ENCODE measurements at regions not wholly inside any gene's neighbourhood (a gene's known extent, or its start where the extent isn't known, plus 50 kb on each side); places are given as distances from the start of the nearest gene placed in this dataset.

- TF ChIP-seq HSF1 (IDR thresholded peaks at IDR 0.05; ENCODE audit: low read depth, low read length) = no peak
- no peak for TF ChIP-seq NRF1 (conservative IDR thresholded peaks at IDR 0.05; ENCODE audit: low read depth, low read length)
- no peak for TF ChIP-seq STAT1 (conservative IDR thresholded peaks at IDR 0.05)
- TF ChIP-seq ZNF274 (IDR thresholded peaks at IDR 0.05; ENCODE audit: insufficient read depth, insufficient read length) = no peak
Observed at GRCh38 chr2:239579081-239579480, 178.3 kb upstream of the HDAC4 start (continued).

GRCh38 chr2:239578381-239578780 lies 177.6 kb upstream of the HDAC4 start:
- Histone ChIP-seq H3K27me3 (replicated peaks in 1 of 2; ENCODE audit: control insufficient read depth in 2 of 2, insufficient read depth in 2 of 2, low read length in 1 of 2) (peaks cover 0 to 2% of the 10 kb centered on the region in 2 experiments; a peak in 2 of 4 replicates), H3K4me3 (no peak overlapping the region), H2AFZ (ENCODE audit: control insufficient read depth, low read depth, low read length) (no peak overlapping the region), H3K79me2 (ENCODE audit: control insufficient read depth, insufficient read depth, low read length) (no peaks in the 10 kb centered on the region), H3K9me3 (replicated peaks; ENCODE audit: control insufficient read depth, insufficient read depth, low read length) (no peaks in the 10 kb centered on the region; the same call in 2 of the 3 replicates), H3K4me2 (ENCODE audit: control insufficient read depth, insufficient read depth) (no peak overlapping the region), H3K36me3 (ENCODE audit: control insufficient read depth in 2 of 2, insufficient read depth in 2 of 2, low read length in 1 of 2) (no peaks in the 10 kb centered on the region), H4K20me1 (ENCODE audit: control insufficient read depth, insufficient read depth) (no peaks in the 10 kb centered on the region), H3K4me1 (ENCODE audit: control insufficient read depth, insufficient read depth, low read length) (no peaks in the 10 kb centered on the region), H3K9ac (ENCODE audit: control insufficient read depth, insufficient read depth, low read length) (no peak overlapping the region), H3K27ac (ENCODE audit: control insufficient read depth, insufficient read depth) (no peak overlapping the region)
- 64% methylated on average over 12 of the region's 12 CpGs for WGBS (ENCODE audit: insufficient coverage, insufficient replicate concordance, low lambda C conversion rate, missing lambda C conversion rate)
- no TSS peak for BruUV-seq (replicated peaks)
- SMC1A ChIA-PET (ENCODE audit: uncharacterized antibody, unreplicated experiment) = no interaction called here
- POLR2A ChIA-PET = no interaction called here
- ATAC-seq (no peak), DNase-seq (ENCODE audit: low read depth, low spot score) (no peak), FAIRE-seq (no peak)
- RAD21 ChIA-PET (ENCODE audit: unreplicated experiment) = no interaction called here
- CTCF ChIA-PET = no interaction called here
- in situ Hi-C loops (cut with MboI) = no loop called here
- intact Hi-C loops (cut with micrococcal nuclease; ENCODE audit: unreplicated experiment) = no loop called here
- no peak for TF ChIP-seq CEBPB (IDR thresholded peaks at IDR 0.05; ENCODE audit: borderline replicate concordance in 1 of 2, low read depth in 2 of 2, low read length in 2 of 2)
- TF ChIP-seq EGR1 (IDR thresholded peaks at IDR 0.05; ENCODE audit: borderline replicate concordance in 1 of 2, low read depth in 2 of 2, low read length in 2 of 2) = no peak
- TF ChIP-seq POLR2A (IDR thresholded peaks at IDR 0.05; ENCODE audit: low read depth, low read length) = no peak
- no peak for TF ChIP-seq MEF2B (IDR thresholded peaks at IDR 0.05; ENCODE audit: partially characterized antibody, poor library complexity, severe bottlenecking)
- TF ChIP-seq, protein P1, sequence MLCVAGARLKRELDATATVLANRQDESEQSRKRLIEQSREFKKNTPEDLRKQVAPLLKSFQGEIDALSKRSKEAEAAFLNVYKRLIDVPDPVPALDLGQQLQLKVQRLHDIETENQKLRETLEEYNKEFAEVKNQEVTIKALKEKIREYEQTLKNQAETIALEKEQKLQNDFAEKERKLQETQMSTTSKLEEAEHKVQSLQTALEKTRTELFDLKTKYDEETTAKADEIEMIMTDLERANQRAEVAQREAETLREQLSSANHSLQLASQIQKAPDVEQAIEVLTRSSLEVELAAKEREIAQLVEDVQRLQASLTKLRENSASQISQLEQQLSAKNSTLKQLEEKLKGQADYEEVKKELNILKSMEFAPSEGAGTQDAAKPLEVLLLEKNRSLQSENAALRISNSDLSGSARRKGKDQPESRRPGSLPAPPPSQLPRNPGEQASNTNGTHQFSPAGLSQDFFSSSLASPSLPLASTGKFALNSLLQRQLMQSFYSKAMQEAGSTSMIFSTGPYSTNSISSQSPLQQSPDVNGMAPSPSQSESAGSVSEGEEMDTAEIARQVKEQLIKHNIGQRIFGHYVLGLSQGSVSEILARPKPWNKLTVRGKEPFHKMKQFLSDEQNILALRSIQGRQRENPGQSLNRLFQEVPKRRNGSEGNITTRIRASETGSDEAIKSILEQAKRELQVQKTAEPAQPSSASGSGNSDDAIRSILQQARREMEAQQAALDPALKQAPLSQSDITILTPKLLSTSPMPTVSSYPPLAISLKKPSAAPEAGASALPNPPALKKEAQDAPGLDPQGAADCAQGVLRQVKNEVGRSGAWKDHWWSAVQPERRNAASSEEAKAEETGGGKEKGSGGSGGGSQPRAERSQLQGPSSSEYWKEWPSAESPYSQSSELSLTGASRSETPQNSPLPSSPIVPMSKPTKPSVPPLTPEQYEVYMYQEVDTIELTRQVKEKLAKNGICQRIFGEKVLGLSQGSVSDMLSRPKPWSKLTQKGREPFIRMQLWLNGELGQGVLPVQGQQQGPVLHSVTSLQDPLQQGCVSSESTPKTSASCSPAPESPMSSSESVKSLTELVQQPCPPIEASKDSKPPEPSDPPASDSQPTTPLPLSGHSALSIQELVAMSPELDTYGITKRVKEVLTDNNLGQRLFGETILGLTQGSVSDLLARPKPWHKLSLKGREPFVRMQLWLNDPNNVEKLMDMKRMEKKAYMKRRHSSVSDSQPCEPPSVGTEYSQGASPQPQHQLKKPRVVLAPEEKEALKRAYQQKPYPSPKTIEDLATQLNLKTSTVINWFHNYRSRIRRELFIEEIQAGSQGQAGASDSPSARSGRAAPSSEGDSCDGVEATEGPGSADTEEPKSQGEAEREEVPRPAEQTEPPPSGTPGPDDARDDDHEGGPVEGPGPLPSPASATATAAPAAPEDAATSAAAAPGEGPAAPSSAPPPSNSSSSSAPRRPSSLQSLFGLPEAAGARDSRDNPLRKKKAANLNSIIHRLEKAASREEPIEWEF (IDR thresholded peaks at IDR 0.05; ENCODE audit: insufficient replicate concordance, low read depth, low read length) = no peak
- TF ChIP-seq HDAC2 (IDR thresholded peaks at IDR 0.05) = no peak
- TF ChIP-seq JUNB (IDR thresholded peaks at IDR 0.05) = no peak
- TF ChIP-seq NBN (IDR thresholded peaks at IDR 0.05) = no peak
- TF ChIP-seq, protein P2, sequence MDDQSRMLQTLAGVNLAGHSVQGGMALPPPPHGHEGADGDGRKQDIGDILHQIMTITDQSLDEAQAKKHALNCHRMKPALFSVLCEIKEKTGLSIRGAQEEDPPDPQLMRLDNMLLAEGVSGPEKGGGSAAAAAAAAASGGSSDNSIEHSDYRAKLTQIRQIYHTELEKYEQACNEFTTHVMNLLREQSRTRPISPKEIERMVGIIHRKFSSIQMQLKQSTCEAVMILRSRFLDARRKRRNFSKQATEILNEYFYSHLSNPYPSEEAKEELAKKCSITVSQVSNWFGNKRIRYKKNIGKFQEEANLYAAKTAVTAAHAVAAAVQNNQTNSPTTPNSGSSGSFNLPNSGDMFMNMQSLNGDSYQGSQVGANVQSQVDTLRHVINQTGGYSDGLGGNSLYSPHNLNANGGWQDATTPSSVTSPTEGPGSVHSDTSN (IDR thresholded peaks at IDR 0.05; ENCODE audit: insufficient replicate concordance, low read depth, low read length) = no peak
- no peak for TF ChIP-seq BRCA1 (IDR thresholded peaks at IDR 0.05; ENCODE audit: low read depth, low read length)

Measured in GM12878 (cell line).